HG02763 (cell line): ENCODE measurements at regions not wholly inside any gene's neighbourhood (a gene's known extent, or its start where the extent isn't known, plus 50 kb on each side); places are given as distances from the start of the nearest gene placed in this dataset.
"Not testable (repeated sequence)": the region's sequence is repeated elsewhere in the genome, so short reads cannot be mapped to it uniquely, and the experiment has no call there.

Experiments used
- ATAC-seq: cut with Tn5 transposase; IDR thresholded peaks from one replicate; pipeline ENCODE4 v1.9.1; 2021; ENCODE audit warnings: mild to moderate bottlenecking, moderate library complexity; ENCODE audit not compliant: unreplicated experiment

DNA sequence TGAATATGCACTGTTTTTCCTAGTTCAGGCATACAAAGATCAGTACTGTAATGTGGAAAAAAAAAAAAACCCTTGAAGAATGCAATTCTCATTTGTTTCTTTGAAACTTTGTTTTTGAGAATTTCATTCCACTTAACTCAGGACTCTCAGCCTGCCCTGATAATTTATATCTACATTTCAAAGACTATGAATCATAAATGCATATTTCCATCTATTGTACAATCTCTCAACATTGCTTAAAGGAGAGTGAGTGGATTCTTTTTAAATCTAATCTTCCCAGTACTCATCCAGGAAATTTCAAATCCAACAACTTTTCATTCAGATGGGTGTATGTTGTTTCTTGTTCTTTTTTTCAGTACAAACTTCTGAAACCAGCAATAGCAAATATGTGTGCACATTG is 322.2 kb upstream of the DDI1 start:
- ATAC-seq = no peak

DNA sequence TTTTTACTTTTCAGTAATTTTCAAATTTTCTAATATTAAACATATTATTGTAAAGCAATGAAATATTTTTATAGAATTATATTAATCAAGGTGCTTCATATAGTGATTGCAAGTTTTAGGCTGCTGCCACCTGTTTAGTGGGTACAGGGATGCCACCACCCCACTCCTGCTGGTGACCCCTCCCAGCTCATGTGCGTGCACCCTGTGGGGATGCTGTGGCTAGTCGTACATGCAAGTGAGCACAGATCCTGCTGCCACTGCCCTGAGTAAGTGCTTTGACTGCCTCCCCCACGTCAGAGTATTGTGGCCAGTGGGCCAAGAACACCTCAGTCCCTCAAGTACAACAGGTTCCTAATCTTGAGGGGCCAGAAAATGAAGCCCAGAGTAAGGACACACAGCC is 320.1 kb upstream of the DDI1 start:
- ATAC-seq = no peak

DNA sequence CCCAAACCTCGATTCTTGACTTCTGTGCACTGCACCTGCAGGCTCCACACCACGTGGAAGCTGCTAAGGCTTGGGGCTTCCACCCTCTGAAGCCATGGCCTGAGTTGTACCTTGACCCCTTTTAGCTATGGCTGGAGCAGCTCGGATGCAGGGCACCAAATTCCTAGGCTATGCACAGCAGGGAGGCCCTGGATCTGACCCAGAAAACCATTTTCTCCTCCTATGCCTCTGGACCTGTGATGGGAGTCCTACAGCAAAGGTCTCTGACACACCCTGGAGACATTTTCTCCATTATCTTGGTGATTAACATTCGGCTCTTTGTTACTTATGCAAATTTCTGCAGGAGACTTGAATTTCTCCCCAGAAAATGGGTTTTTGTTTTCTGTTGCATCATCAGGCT is 309.2 kb upstream of the DDI1 start:
- ATAC-seq = no peak

GRCh38 chr11:103729617-103730016 is 306.8 kb upstream of the DDI1 start:
- no peak for ATAC-seq

DNA sequence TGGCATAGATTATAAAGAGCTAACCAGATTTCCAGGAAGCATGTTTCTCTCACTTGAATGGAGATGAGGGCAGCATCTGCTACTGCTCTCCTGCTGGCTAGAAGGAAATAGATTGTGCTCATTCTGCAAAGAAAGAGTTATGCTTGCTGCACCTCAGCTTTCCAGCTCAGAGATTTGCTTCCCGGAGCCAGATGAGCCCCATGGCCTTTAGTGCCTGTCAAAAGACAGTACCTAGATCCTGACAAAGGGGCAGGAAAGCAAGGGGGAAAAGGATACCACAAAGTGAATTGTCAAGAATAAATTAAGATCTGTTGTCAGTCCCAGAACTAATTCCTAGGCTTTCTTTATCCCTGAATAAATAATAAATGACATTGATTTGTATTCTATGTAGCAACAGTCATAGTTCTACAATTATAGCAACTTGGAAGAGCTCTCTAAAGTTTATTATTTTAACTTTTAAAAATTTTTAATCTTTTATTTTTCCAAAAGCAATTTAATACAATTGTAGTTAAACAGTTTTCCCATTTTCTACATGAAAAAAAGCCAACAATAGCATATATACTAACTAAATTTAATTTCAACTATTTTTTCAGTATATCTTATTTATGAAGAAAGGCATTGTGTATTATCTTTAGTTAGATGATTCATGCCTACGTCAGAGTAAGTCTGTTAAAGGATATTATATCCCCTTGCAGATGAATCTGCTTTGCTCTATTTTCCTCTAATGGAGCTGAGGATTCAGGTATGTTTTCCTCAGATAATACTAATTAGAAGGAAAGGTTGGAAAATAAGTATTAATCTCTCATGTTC is 306.1 kb upstream of the DDI1 start:
- ATAC-seq = no peak

- no peak for ATAC-seq
These were observed 304.8 kb upstream of the DDI1 start for GRCh38 chr11:103731670-103732069.

DNA sequence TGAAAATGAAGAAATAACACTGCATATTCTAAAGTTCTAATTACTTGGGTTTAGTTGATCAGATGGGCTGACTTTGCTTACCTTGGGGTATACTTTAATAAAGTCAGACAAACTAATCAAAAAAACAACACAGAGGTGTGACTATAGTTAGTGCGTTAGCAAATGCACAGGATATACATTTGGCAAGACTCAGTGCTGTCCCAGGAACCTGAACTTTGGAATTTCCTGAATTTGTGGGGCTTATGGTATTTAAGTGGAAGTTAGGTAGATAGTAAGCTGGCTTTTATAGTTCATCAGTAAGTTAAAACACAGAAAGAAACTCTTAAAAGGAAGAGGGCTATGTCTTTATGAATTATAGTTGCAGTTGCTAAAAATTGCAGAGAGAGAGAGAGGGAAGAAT is 302.6 kb upstream of the DDI1 start:
- ATAC-seq = no peak

DNA sequence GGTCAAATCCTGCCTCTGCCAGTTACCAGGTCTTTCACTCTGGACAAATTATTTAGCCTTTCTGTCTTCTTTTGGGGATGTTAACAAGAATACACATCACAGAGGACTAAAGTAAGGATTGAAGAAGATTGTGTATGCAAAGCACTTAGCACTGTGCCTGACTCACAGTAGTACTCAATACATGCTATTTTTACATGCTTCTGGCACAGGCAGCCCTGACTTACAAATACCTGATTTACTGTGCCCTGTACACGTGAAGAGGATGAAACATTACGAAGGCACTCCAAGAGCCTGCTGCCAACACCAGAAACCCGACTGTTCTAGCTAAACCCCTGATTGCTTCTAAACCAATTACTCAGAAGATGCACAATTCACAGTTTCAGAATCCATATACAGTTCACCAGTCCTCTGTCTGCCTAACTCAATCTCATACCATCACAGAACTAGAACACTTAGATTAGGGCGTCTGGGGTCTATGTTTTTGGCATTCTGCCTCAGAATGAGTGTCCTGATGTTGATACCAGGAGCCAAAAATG is 300.9 kb upstream of the DDI1 start:
- no peak for ATAC-seq

DNA sequence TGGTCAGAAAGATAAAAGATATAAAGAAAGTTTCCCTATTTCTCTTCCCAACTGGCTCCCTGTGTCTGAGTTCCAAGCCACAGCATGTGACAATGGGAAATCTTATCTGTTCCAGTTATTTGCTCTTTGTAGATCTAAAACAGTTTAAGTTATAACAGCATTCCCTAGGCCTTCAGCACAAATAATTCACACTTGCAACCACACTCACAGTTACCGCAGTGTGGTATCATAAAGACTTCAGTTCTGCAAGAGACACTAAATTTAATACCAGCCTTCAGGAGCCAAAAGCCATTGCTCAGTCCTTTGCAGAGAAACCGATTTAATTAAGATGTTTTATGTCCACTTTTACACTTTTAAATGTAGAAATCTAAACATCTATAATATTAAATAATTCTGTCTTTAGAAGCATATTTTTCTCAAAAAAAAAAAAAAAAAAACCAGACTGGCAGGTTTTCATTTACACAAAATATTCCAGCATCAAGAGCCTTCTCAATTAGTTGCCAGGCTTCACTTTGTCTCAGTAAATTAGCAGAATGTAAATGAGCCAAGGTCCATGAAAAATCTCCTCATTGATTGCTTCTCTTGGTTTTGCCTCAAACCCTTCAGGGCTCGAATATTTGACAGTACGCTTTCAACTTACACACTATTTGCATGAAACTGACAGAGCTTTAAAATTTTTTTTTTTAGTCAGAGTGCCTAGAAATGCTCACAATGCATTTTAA is 300.0 kb upstream of the DDI1 start:
- ATAC-seq = no peak

GRCh38 chr11:103737037-103737622 is 299.3 kb upstream of the DDI1 start:
- ATAC-seq = no peak

GRCh38 chr11:103737747-103738146 is 298.7 kb upstream of the DDI1 start:
- no peak for ATAC-seq

- ATAC-seq = not testable (repeated sequence)
These were observed 297.2 kb upstream of the DDI1 start for GRCh38 chr11:103739074-103739796.

DNA sequence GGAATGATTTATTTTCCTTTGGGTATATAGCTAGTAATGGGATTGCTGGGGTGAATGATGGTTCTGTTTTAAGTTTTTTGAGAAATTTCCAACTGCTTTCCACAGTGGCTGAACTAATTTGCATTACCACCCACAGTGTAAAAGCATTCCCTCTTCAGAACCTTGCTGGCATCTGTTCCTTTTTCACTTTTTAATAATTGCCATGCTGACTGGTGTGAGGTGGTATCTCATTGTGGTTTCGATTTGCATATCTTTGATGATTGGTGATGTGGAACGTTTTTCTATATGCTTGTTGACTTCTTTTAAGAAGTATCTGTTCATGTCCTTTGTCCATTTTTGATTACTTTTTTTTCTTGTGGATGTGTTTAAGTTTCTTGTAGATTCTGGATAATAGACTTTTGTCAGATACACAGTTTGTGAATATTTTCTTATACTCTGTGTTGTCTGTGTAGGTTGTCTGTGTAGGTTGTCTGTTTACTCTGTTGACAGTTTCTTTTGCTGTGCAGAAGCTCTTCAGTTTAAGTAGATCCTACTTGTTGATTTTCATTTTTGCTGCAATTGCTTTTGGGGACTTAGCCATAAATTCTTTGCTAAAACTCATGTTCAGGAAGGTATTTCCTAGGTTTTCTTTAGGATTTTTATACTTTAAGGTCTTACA is 291.8 kb upstream of the DDI1 start:
- ATAC-seq = peak; percentile 50

- ATAC-seq = no peak
These were observed 287.3 kb upstream of the DDI1 start for GRCh38 chr11:103749158-103749557.

- no peak for ATAC-seq
These were observed 267.6 kb upstream of the DDI1 start for GRCh38 chr11:103768816-103769215.

GRCh38 chr11:103773059-103773458 is 263.4 kb upstream of the DDI1 start:
- no peak for ATAC-seq

- ATAC-seq = no peak
These were observed 262.9 kb upstream of the DDI1 start for GRCh38 chr11:103773537-103773936.

GRCh38 chr11:103779054-103779453 is 257.4 kb upstream of the DDI1 start:
- ATAC-seq = no peak

DNA sequence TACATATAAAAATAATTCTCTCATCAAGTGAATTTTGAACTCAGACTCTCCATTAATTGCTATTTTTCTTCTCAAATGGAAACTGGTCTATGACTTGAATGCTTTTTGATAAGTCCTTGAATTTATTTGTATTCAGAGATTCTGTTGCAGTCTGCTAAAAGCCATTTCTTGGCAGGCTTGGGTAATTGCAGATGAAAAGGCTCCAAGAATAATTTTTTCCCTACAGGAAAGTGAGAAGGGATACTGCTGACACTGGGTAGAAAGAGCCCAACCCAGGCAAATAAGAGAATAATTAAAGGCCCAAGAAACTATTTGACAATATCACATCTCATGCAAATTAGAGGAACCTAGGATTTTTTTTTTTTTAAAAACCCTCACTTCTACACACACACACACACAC is 246.5 kb upstream of the DDI1 start:
- ATAC-seq = no peak

DNA sequence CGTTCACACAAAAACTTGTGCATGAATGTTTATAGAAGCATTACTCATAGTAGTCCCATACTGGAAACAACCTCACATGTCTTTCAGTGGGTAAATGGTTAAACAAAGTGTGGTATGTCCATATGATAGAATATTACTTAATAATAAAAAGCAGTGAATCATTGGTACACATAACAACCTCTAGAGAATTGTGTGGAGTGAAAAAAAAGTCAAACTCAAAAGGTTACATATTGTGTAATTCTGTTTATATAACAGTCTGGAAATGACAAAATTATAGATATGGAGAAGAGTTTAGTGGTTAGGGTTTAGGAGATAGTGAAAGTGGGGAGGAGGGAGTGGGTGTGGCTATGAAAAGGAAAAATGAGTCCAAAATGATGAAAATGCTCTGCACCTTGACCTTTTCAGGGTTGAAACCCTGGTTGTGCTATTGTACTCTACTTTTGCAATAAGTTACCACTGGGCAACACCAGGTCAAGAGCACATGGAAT is 243.4 kb upstream of the DDI1 start:
- ATAC-seq = no peak
